Germinal center (tissue), 1 donor: ENCODE measurements at regions not wholly inside any gene's neighbourhood (a gene's known extent, or its start where the extent isn't known, plus 50 kb on each side); places are given as distances from the start of the nearest gene placed in this dataset.
A peak's percentile ranks its signal among the peaks of the same experiment; 100 is the strongest.

Experiments used
- DNase-seq: peaks from one replicate; pipeline ENCODE4 v3.0.0; 2012; ENCODE audit warnings: mixed read lengths, low spot score

- DNase-seq, result no peak
These were observed 133.0 kb upstream of the TMCC3 start for GRCh38 chr12:94783343-94783742.

- no peak for DNase-seq
These were observed 131.5 kb upstream of the TMCC3 start for GRCh38 chr12:94781835-94782234.

- no peak for DNase-seq
These were observed 129.1 kb upstream of the TMCC3 start for GRCh38 chr12:94779485-94779884.

GRCh38 chr12:94777936-94778335 lies 127.6 kb upstream of the TMCC3 start:
- DNase-seq, result no peak

- DNase-seq, result no peak
These were observed 125.4 kb upstream of the TMCC3 start for GRCh38 chr12:94775710-94776109.

- DNase-seq, result no peak
These were observed 121.4 kb upstream of the TMCC3 start for GRCh38 chr12:94771741-94772140.

GRCh38 chr12:94771199-94771598 lies 120.8 kb upstream of the TMCC3 start:
- no peak for DNase-seq

GRCh38 chr12:94770791-94771190 lies 120.4 kb upstream of the TMCC3 start:
- no peak for DNase-seq

GRCh38 chr12:94769776-94770759 lies 119.7 kb upstream of the TMCC3 start:
- no peak for DNase-seq

- peak; percentile 53 for DNase-seq
These were observed 118.7 kb upstream of the TMCC3 start for GRCh38 chr12:94769047-94769420.

- DNase-seq, result peak; percentile 42
These were observed 118.2 kb upstream of the TMCC3 start for GRCh38 chr12:94768398-94769046.

- no peak for DNase-seq
These were observed 117.6 kb upstream of the TMCC3 start for GRCh38 chr12:94767956-94768355.

- no peak for DNase-seq
These were observed 116.0 kb upstream of the TMCC3 start for GRCh38 chr12:94766397-94766796.

GRCh38 chr12:94763462-94763861 lies 113.1 kb upstream of the TMCC3 start:
- no peak for DNase-seq

GRCh38 chr12:94762943-94763342 lies 112.6 kb upstream of the TMCC3 start:
- no peak for DNase-seq

GRCh38 chr12:94762259-94762942 lies 112.0 kb upstream of the TMCC3 start:
- no peak for DNase-seq

- DNase-seq, result no peak
These were observed 111.2 kb upstream of the TMCC3 start for GRCh38 chr12:94761559-94761958.

GRCh38 chr12:94760786-94761185 lies 110.4 kb upstream of the TMCC3 start:
- no peak for DNase-seq

- no peak for DNase-seq
These were observed 106.4 kb upstream of the TMCC3 start for GRCh38 chr12:94756789-94757188.

- no peak for DNase-seq
These were observed 105.2 kb upstream of the TMCC3 start for GRCh38 chr12:94755598-94755997.

- no peak for DNase-seq
These were observed 104.3 kb upstream of the TMCC3 start for GRCh38 chr12:94754653-94755052.

GRCh38 chr12:94753036-94753679 lies 102.8 kb upstream of the TMCC3 start:
- DNase-seq, result no peak
